ENCODE measurements at regions not wholly inside any gene's neighbourhood (a gene's known extent, or its start where the extent isn't known, plus 50 kb on each side); places are given as distances from the start of the nearest gene placed in this dataset.

DNA sequence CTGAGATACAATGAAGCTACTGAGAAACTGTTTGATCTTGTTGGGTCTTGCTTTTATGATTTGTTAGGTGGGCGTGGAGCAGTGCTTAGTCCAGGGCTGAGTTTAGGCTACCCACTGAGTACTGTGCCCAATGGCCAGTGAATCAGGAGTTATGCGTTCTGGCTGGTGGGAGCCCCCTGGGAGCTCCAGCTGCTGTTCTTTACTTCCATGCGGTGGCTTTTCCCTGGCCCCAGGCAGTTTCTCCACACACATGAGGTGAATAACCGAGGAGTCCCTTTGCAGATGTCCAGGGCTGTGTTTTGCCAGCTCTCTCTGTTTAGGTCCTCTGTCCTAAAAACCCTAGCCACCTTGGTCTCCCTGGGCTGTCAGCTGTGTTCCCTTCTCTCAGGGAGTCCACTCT, 106.5 kb downstream of the KLF13 start:
- H3K4me3 Mint-ChIP-seq = no peak overlapping the region
- no peaks in the 10 kb centered on the region for H3K9me3 Mint-ChIP-seq

DNA sequence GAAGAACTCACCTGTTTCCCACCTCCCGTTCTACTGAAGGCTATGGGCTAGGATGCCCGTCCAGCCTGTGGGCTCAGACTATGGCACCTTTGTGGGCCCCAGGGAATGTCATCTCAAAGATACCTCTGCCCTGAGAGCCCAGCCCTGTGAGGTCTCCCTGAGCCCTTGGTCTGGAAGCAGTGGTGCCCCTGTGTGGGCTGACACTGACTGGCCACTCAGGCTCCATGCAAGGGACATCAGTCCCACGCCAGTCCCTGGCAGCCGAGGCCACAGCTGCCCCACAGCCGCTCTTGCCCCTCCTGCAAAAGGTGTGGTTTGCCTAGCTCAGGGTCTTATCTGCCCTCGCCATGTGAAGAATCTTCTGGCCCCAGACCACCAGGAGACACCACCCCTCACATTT, 106.9 kb downstream of the KLF13 start:
- Mint-ChIP-seq H3K36me3 (ENCODE audit: low read depth) (no peaks in the 10 kb centered on the region), H3K27ac (no peak overlapping the region), H3K4me1 (peaks cover 10% of the 10 kb centered on the region), H3K4me3 (no peak overlapping the region), H3K9me3 (no peaks in the 10 kb centered on the region), H3K27me3 (ENCODE audit: low read depth) (peaks cover 17% of the 10 kb centered on the region)
- TF ChIP-seq, protein P1, sequence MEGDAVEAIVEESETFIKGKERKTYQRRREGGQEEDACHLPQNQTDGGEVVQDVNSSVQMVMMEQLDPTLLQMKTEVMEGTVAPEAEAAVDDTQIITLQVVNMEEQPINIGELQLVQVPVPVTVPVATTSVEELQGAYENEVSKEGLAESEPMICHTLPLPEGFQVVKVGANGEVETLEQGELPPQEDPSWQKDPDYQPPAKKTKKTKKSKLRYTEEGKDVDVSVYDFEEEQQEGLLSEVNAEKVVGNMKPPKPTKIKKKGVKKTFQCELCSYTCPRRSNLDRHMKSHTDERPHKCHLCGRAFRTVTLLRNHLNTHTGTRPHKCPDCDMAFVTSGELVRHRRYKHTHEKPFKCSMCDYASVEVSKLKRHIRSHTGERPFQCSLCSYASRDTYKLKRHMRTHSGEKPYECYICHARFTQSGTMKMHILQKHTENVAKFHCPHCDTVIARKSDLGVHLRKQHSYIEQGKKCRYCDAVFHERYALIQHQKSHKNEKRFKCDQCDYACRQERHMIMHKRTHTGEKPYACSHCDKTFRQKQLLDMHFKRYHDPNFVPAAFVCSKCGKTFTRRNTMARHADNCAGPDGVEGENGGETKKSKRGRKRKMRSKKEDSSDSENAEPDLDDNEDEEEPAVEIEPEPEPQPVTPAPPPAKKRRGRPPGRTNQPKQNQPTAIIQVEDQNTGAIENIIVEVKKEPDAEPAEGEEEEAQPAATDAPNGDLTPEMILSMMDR (IDR thresholded peaks at IDR 0.05; ENCODE audit: unreplicated experiment in 3 of 3) = no peak

More for the DNA sequence above, 106.5 kb downstream of the KLF13 start:
- Mint-ChIP-seq H3K4me1 (peaks cover 10% of the 10 kb centered on the region), H3K27me3 (ENCODE audit: low read depth) (peaks cover 14% of the 10 kb centered on the region), H3K27ac (no peak overlapping the region), H3K36me3 (ENCODE audit: low read depth) (no peaks in the 10 kb centered on the region)
- TF ChIP-seq, protein P1 (IDR thresholded peaks at IDR 0.05; ENCODE audit: unreplicated experiment in 3 of 3) = no peak

DNA sequence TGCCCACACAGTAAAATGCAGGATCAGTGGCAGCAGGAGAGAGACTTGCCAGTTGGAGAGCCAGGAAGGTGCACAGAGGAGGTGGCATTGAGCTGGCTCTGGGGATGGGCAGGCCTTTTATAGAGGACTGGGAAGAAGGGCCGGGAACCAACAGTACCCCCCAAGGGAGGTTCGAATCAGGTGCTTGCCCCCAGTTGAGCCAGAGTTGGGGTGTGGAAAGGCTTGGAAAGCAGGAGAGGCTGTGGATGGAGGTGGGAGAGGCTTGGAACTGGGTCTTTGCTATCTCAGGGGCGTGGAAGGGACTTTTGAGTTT, 107.6 kb downstream of the KLF13 start:
- H3K4me1 Mint-ChIP-seq = peaks cover 10% of the 10 kb centered on the region
- no peak overlapping the region for H3K4me3 Mint-ChIP-seq
- no peaks in the 10 kb centered on the region for H3K36me3 Mint-ChIP-seq (ENCODE audit: low read depth)
- TF ChIP-seq, protein P1 (IDR thresholded peaks at IDR 0.05; ENCODE audit: unreplicated experiment in 3 of 3) = no peak
- H3K27me3 Mint-ChIP-seq (ENCODE audit: low read depth) = peaks cover 22% of the 10 kb centered on the region
- no peaks in the 10 kb centered on the region for H3K9me3 Mint-ChIP-seq
- no peak overlapping the region for H3K27ac Mint-ChIP-seq

DNA sequence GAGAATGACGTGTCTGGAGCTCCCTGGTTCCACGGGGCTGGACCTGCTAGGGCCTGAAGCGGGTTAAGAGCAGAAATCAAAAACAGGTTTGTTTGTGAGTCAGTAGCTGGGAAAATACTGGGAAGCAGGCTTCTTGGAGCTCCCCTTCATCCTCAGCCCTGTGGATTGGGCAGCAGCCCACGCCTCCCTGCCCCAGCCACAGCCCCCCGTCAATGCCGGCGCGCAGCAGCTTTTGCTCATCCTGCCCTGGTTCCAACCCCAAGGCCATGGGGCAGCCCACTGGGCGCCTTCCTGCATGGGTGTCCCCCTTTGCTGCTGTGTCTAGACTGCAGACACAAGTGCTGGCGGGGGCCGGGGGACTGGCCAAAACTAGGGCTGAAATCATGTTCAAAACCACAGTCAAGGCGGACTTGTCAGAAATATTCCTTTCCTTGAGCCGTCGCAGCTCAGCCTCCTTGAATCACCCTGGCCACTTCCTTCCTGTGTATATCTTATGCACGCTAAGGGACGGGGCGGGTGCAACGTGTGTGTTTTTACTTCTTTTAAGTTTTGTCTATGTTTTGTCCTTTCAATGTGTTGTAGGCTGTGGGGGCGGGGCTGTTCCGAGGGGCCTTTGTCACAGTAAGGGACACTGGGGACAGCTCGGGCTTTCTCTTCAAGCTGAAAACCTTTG, 108.1 kb downstream of the KLF13 start:
- Mint-ChIP-seq H3K9me3 (no peaks in the 10 kb centered on the region), H3K27ac (no peak overlapping the region), H3K27me3 (ENCODE audit: low read depth) (peaks cover 27% of the 10 kb centered on the region), H3K36me3 (ENCODE audit: low read depth) (no peaks in the 10 kb centered on the region), H3K4me1 (peaks cover 10% of the 10 kb centered on the region), H3K4me3 (peak overlapping the region in 1 of 3 experiments; percentile 8)
- TF ChIP-seq, protein P1 (IDR thresholded peaks at IDR 0.05; ENCODE audit: unreplicated experiment in 3 of 3) = no peak

DNA sequence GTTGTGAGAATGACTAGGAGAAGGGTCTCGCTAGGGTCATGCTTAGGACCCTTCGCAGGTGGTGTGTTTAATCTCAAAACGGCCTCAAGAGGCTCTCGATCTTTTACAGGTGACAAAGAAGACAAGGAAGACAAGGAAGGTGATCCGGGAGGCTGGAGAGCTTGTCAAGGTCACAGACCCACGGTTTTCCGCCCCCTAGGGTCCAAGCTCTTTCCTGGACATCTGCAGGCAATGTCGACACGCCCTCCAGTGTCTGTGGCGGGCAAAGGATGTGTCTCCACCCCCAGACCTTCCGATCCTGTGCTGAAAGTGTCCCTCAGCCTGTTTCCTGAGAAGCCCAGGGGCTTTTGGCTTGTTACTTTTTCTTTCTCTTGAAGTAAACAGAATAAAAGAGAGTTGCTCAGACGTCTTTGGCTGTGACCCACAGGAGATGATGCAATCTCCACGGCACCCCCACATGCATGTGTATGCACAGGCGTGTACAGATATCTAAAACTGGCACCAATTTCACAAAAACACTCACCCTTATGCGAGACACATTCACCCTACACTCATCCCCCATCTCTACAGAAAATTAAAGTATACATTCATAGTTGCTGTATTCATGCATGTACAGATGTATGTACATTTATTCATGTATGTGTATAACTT, 108.8 kb downstream of the KLF13 start:
- H3K4me1 Mint-ChIP-seq = peaks cover 10% of the 10 kb centered on the region
- TF ChIP-seq, protein P1 (IDR thresholded peaks at IDR 0.05; ENCODE audit: unreplicated experiment in 3 of 3) = peak; percentile 32 to 60 (median 43)
- H3K27ac Mint-ChIP-seq = peak overlapping the region in 2 of 3 experiments; percentile 2 to 45
- no peaks in the 10 kb centered on the region for H3K36me3 Mint-ChIP-seq (ENCODE audit: low read depth)
- no peaks in the 10 kb centered on the region for H3K9me3 Mint-ChIP-seq
- H3K4me3 Mint-ChIP-seq = peak overlapping the region in 1 of 3 experiments; percentile 8
- peaks cover 32% of the 10 kb centered on the region for H3K27me3 Mint-ChIP-seq (ENCODE audit: low read depth)
